ENCODE measurements at regions not wholly inside any gene's neighbourhood (a gene's known extent, or its start where the extent isn't known, plus 50 kb on each side); places are given as distances from the start of the nearest gene placed in this dataset.

GRCh38 chr17:72423718-72424117 is 302.9 kb downstream of the SOX9 start:
- no peak for DNase-seq (ENCODE audit: low spot score)

- DNase-seq (ENCODE audit: low spot score), result no peak
Measured at GRCh38 chr17:72424505-72425117, 303.8 kb downstream of the SOX9 start.

GRCh38 chr17:72425133-72425793 is 304.4 kb downstream of the SOX9 start:
- no peak for DNase-seq (ENCODE audit: low spot score)

- no peak for DNase-seq (ENCODE audit: low spot score)
Measured at GRCh38 chr17:72425794-72426168, 305.0 kb downstream of the SOX9 start.

- DNase-seq (ENCODE audit: low spot score), result no peak
Measured at GRCh38 chr17:72426321-72426720, 305.5 kb downstream of the SOX9 start.

- no peak for DNase-seq (ENCODE audit: low spot score)
Measured at GRCh38 chr17:72426948-72427760, 306.3 kb downstream of the SOX9 start.

GRCh38 chr17:72427761-72428109 is 306.9 kb downstream of the SOX9 start:
- DNase-seq (ENCODE audit: low spot score), result no peak

GRCh38 chr17:72429066-72429638 is 308.3 kb downstream of the SOX9 start:
- no peak for DNase-seq (ENCODE audit: low spot score)

GRCh38 chr17:72430611-72431432 is 310.0 kb downstream of the SOX9 start:
- DNase-seq (ENCODE audit: low spot score), result no peak

GRCh38 chr17:72432143-72432621 is 311.4 kb downstream of the SOX9 start:
- DNase-seq (ENCODE audit: low spot score), result no peak

GRCh38 chr17:72432881-72433280 is 312.1 kb downstream of the SOX9 start:
- DNase-seq (ENCODE audit: low spot score), result no peak

- no peak for DNase-seq (ENCODE audit: low spot score)
Measured at GRCh38 chr17:72433797-72434196, 313.0 kb downstream of the SOX9 start.

GRCh38 chr17:72434581-72434980 is 313.8 kb downstream of the SOX9 start:
- no peak for DNase-seq (ENCODE audit: low spot score)

GRCh38 chr17:72434991-72435618 is 314.3 kb downstream of the SOX9 start:
- no peak for DNase-seq (ENCODE audit: low spot score)

- DNase-seq (ENCODE audit: low spot score), result no peak
Measured at GRCh38 chr17:72438783-72439182, 318.0 kb downstream of the SOX9 start.

GRCh38 chr17:72439893-72440502 is 319.2 kb downstream of the SOX9 start:
- DNase-seq (ENCODE audit: low spot score), result no peak

- DNase-seq (ENCODE audit: low spot score), result no peak
Measured at GRCh38 chr17:72440961-72441360, 320.1 kb downstream of the SOX9 start.

- DNase-seq (ENCODE audit: low spot score), result no peak
Measured at GRCh38 chr17:72441909-72442308, 321.1 kb downstream of the SOX9 start.

GRCh38 chr17:72444517-72445054 is 323.8 kb downstream of the SOX9 start:
- no peak for DNase-seq (ENCODE audit: low spot score)
